ENCODE measurements at regions not wholly inside any gene's neighbourhood (a gene's known extent, or its start where the extent isn't known, plus 50 kb on each side); places are given as distances from the start of the nearest gene placed in this dataset.

DNA sequence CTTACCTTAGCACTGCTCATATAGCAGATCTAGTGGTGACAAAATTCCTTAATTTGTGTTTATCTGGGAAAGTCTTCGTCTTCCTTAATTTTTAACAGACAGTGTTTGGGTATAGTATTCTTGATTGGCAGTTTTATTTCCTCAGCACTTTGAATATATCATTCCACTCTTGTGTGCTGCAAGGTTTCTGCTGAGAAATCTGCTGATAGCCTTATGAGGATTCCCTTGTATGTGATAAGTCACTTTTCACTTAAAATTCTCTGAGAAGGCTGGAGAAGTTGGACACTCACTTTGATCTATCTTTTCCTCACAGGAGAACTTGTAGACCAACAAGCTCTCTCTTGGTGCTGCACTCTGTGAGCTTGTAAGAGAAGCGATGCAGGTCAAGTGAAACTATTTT lies 306.1 kb upstream of the RTL1 start:
- Histone ChIP-seq H3K9me1 (replicated peaks; ENCODE audit: control insufficient read depth, extremely low read depth, insufficient read depth, low read length) (no peaks in the 10 kb centered on the region), H3K9me3 (replicated peaks; ENCODE audit: control insufficient read depth, insufficient read depth, low read length) (no peaks in the 10 kb centered on the region), H3K4me3 (replicated peaks in 1 of 3; ENCODE audit: insufficient read depth in 1 of 3, low read depth in 1 of 3, low read length in 3 of 3) (no peak overlapping the region), H3K36me3 (ENCODE audit: control insufficient read depth in 2 of 2, extremely low read depth in 1 of 2, insufficient read depth in 2 of 2, low read length in 2 of 2) (no peaks in the 10 kb centered on the region), H3K4me2 (ENCODE audit: insufficient read depth, low read length) (no peak overlapping the region), H3K4me1 (ENCODE audit: control insufficient read depth, extremely low read depth, insufficient read depth, low read length) (no peaks in the 10 kb centered on the region), H3K27me3 (ENCODE audit: control insufficient read depth in 2 of 2, insufficient read depth in 2 of 2, low read length in 2 of 2) (no peaks in the 10 kb centered on the region), H4K20me1 (replicated peaks; ENCODE audit: control insufficient read depth, extremely low read depth, insufficient read depth, low read length) (no peaks in the 10 kb centered on the region), H3K9ac (replicated peaks; ENCODE audit: extremely low read depth, insufficient read depth, low read length) (no peak overlapping the region), H3K79me2 (ENCODE audit: control insufficient read depth, insufficient read depth, low read length) (no peaks in the 10 kb centered on the region), H3K27ac (ENCODE audit: insufficient read depth, low read depth, low read length) (no peak overlapping the region), H2AFZ (ENCODE audit: low read depth, low read length) (no peak overlapping the region)
- ChIA-PET CTCF (no interaction called here), POLR2A (no interaction called here)
- BruUV-seq (replicated peaks): no TSS peak
- intact Hi-C loops (cut with micrococcal nuclease): no loop called here
- dilution Hi-C loops (cut with MboI; ENCODE audit: extremely low pct_ligation_motif_present, low sequenced_read_pairs): no loop called here
- no peak for FAIRE-seq
- TF ChIP-seq JUN (IDR thresholded peaks at IDR 0.05; ENCODE audit: borderline replicate concordance, insufficient read depth, insufficient read length, low read depth) (no peak), POLR2A (IDR thresholded peaks at IDR 0.05; ENCODE audit: low read depth, low read length) (no peak), EZH2 (IDR thresholded peaks at IDR 0.05; ENCODE audit: borderline replicate concordance, low read depth, low read length, severe bottlenecking) (no peak), GATA2 (IDR thresholded peaks at IDR 0.05; ENCODE audit: insufficient read depth, insufficient read length, low read depth, low read length) (no peak), MYC (IDR thresholded peaks at IDR 0.05; ENCODE audit: low read depth, low read length) (no peak), FOS (IDR thresholded peaks at IDR 0.05; ENCODE audit: borderline replicate concordance, insufficient read depth, low read length) (no peak), POLR2AphosphoS5 (IDR thresholded peaks at IDR 0.05; ENCODE audit: insufficient read depth, low read depth, low read length) (no peak)
- TF ChIP-seq, protein P1, sequence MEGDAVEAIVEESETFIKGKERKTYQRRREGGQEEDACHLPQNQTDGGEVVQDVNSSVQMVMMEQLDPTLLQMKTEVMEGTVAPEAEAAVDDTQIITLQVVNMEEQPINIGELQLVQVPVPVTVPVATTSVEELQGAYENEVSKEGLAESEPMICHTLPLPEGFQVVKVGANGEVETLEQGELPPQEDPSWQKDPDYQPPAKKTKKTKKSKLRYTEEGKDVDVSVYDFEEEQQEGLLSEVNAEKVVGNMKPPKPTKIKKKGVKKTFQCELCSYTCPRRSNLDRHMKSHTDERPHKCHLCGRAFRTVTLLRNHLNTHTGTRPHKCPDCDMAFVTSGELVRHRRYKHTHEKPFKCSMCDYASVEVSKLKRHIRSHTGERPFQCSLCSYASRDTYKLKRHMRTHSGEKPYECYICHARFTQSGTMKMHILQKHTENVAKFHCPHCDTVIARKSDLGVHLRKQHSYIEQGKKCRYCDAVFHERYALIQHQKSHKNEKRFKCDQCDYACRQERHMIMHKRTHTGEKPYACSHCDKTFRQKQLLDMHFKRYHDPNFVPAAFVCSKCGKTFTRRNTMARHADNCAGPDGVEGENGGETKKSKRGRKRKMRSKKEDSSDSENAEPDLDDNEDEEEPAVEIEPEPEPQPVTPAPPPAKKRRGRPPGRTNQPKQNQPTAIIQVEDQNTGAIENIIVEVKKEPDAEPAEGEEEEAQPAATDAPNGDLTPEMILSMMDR (IDR thresholded peaks at IDR 0.05; ENCODE audit: extremely low read depth in 1 of 2, insufficient read depth in 1 of 2, low read depth in 1 of 2, low read length in 2 of 2): no peak
- TF ChIP-seq, protein P2, sequence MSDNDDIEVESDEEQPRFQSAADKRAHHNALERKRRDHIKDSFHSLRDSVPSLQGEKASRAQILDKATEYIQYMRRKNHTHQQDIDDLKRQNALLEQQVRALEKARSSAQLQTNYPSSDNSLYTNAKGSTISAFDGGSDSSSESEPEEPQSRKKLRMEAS (IDR thresholded peaks at IDR 0.05; ENCODE audit: insufficient read depth, insufficient read length): no peak
- no peak for DNase-seq (ENCODE audit: low read depth, low spot score)

Measured in endothelial cell of umbilical vein (primary cell).